Left lobe of liver (tissue), 2 donors: ENCODE measurements at regions not wholly inside any gene's neighbourhood (a gene's known extent, or its start where the extent isn't known, plus 50 kb on each side); places are given as distances from the start of the nearest gene placed in this dataset.
A peak's percentile ranks its signal among the peaks of the same experiment; 100 is the strongest.

Experiments used
- ATAC-seq: fragments of 200-7000 bp; cut with Tn5 transposase; one replicate; pipeline ENCODE4 v1.9.1; 2020; ENCODE audit warnings: mild to moderate bottlenecking, moderate library complexity
- DNase-seq: peaks from one replicate; pipeline ENCODE4 v3.0.0-alpha.2; 2020; ENCODE audit warnings: low spot score
- donor health status: DM: no; HTN: no; CAD: no; lungs with moderate emphysema.
- donor health status: DM: no; HTN: yes; CAD: no.

- DNase-seq (no peak), ATAC-seq (no peak)
Measured at GRCh38 chr4:130127297-130127696, 1031.3 kb downstream of the C4orf33 start.

- ATAC-seq = no peak
- no peak for DNase-seq
Measured at GRCh38 chr4:130131536-130131935, 1035.6 kb downstream of the C4orf33 start.

GRCh38 chr4:130141651-130142050, 1045.7 kb downstream of the C4orf33 start:
- DNase-seq (no peak), ATAC-seq (no peak)

GRCh38 chr4:130143656-130144055, 1047.7 kb downstream of the C4orf33 start:
- DNase-seq = no peak
- ATAC-seq = no peak

- DNase-seq (no peak), ATAC-seq (no peak)
Measured at GRCh38 chr4:130146773-130147172, 1050.8 kb downstream of the C4orf33 start.

GRCh38 chr4:130147641-130148040, 1051.7 kb downstream of the C4orf33 start:
- no peak for DNase-seq
- ATAC-seq = no peak

- DNase-seq = no peak
- no peak for ATAC-seq
Measured at GRCh38 chr4:130154901-130155300, 1058.9 kb downstream of the C4orf33 start.

- DNase-seq (no peak), ATAC-seq (no peak)
Measured at GRCh38 chr4:130163701-130164100, 1067.7 kb downstream of the C4orf33 start.

GRCh38 chr4:130165381-130165780, 1069.4 kb downstream of the C4orf33 start:
- ATAC-seq = no peak

GRCh38 chr4:130172156-130172555, 1076.2 kb downstream of the C4orf33 start:
- DNase-seq (no peak), ATAC-seq (no peak)

More at GRCh38 chr4:130165381-130165780, 1069.4 kb downstream of the C4orf33 start:
- DNase-seq = no peak

- DNase-seq (no peak), ATAC-seq (no peak)
Measured at GRCh38 chr4:130178106-130178505, 1082.2 kb downstream of the C4orf33 start.

GRCh38 chr4:130183096-130183495, 1087.1 kb downstream of the C4orf33 start:
- DNase-seq (no peak), ATAC-seq (no peak)

GRCh38 chr4:130183766-130184165, 1087.8 kb downstream of the C4orf33 start:
- ATAC-seq (no peak), DNase-seq (no peak)

GRCh38 chr4:130185123-130185522, 1089.2 kb downstream of the C4orf33 start:
- ATAC-seq (no peak), DNase-seq (no peak)

GRCh38 chr4:130186931-130187330, 1091.0 kb downstream of the C4orf33 start:
- ATAC-seq (no peak), DNase-seq (no peak)

- DNase-seq = no peak
- no peak for ATAC-seq
Measured at GRCh38 chr4:130187587-130187986, 1091.6 kb downstream of the C4orf33 start.

- DNase-seq = no peak
- ATAC-seq = no peak
Measured at GRCh38 chr4:130192787-130193186, 1096.8 kb downstream of the C4orf33 start.

GRCh38 chr4:130197946-130198345, 1102.0 kb downstream of the C4orf33 start:
- no peak for ATAC-seq

GRCh38 chr4:130203571-130203970, 1107.6 kb downstream of the C4orf33 start:
- ATAC-seq = no peak
- DNase-seq = no peak

More at GRCh38 chr4:130197946-130198345, 1102.0 kb downstream of the C4orf33 start:
- DNase-seq = no peak

- ATAC-seq (no peak), DNase-seq (no peak)
Measured at GRCh38 chr4:130210864-130211263, 1114.9 kb downstream of the C4orf33 start.

GRCh38 chr4:130214268-130214667, 1118.3 kb downstream of the C4orf33 start:
- ATAC-seq (no peak), DNase-seq (no peak)

- DNase-seq = no peak
- ATAC-seq = peak; percentile 91
Measured at GRCh38 chr4:130233377-130234047, 1137.6 kb downstream of the C4orf33 start.

- no peak for ATAC-seq
- DNase-seq = no peak
Measured at GRCh38 chr4:130238121-130238520, 1142.2 kb downstream of the C4orf33 start.
